ENCODE measurements at regions not wholly inside any gene's neighbourhood (a gene's known extent, or its start where the extent isn't known, plus 50 kb on each side); places are given as distances from the start of the nearest gene placed in this dataset.
"Not testable (repeated sequence)": the region's sequence is repeated elsewhere in the genome, so short reads cannot be mapped to it uniquely, and the experiment has no call there.

- DNase-seq, result no peak
Observed at GRCh38 chr7:91571601-91572000, 307.4 kb downstream of the FZD1 start.

DNA sequence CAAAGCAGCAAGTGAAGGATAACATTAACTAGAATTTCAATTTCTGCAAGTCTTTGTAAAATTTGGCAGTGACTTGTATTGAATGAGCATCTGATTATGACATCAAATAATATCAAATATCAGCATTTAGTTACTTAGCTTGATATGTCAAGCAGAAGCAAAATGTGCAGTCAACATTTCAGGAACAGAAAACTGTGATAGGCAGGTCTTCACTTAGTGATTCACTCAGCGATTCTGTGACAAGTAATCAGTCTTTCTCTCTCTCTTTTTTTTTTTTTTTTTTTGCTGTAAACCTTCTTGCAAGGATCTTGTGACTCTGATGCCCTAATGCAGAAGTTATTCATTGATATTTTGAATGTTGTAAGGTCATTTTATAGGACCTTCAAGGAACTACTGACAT is 307.1 kb downstream of the MTERF1 start:
- no peak for DNase-seq

- DNase-seq, result not testable (repeated sequence)
Observed at GRCh38 chr7:91576459-91576858, 304.0 kb downstream of the MTERF1 start.

DNA sequence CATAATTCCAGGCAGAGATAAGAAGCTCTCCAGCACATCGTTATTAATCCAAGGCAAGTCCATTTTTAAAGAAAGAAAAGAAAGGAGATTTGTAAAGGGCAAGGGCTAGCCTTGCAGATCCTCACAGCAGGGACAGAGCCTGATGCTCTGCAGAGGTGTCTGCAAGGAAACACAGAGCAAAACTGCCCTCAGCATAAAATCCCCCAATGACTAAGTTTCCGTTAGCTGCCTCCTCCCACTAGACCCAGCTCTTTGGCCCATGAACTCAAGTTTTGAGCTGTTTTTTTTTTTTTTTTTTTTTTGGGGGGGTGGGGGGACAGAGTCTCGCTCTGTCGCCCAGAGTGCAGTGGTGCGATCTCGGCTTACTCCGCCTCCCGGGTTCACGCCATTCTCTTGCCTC is 300.7 kb downstream of the MTERF1 start:
- DNase-seq, result no peak

DNA sequence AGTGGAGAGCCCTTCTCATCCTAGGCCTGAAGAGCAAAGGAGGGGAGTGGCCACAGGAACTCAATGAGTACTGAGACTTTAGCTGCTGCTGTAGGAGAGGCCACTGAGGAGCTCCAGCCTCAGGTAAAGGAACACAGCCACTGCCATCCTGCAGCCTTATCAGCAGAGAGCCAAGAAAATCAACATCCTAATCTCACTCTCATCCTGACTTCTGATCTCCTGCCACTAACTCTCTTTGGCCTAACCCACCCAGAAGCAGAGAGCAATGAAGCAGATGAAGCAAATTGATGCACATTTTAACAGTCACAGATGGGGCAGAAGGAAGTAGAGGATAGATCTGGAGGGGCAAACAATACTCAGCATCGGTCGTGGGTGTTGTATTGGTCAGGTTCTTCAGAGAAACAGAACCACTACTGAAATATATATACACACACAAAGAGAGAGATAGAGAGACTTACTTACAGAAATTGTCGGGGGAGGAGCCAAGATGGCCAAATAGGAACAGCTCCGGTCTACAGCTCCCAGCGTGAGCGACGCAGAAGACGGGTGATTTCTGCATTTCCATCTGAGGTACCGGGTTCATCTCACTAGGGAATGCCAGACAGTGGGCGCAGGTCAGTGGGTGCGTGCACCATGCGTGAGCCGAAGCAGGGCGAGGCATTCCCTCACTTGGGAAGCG is 297.6 kb downstream of the MTERF1 start:
- DNase-seq, result no peak

DNA sequence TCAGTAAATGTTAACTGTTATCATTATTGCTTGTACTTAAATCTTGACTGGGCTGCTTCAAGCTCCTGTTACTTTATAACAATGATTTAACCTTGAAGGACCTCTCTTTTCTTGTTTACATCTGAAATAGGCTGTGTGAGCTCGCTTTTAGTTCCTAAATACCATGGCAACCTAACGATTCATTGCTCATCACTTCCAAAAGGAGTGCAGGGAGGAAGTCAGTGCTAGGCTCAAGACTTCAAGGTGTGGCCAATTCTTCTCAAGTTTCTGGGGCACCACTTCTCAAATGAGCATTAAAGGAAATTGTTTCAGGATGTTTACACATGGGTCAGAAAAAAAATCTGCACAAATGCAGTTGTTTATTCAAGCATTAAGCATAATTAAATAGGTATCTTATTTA is 284.2 kb downstream of the MTERF1 start:
- DNase-seq, result no peak

GRCh38 chr7:91598791-91599190 is 281.7 kb downstream of the MTERF1 start:
- no peak for DNase-seq

DNA sequence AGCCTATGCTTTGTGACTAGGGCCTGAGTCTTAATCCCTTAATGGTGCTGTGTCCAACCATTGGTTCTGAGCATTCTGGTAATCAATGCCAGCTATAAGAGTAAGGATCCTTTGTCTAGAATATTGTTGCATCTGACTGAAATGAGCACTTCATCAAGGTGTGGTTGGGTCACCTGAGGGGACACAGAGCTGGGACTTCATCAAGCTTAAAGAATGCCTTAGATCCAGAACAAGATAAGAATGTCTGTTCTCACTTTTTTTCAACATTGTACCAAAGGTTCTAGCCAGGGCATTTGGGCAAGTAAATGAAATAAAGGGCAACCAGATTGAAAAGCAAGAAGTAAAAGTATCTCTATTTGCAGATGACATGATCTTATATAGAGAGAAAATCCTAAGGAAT is 280.4 kb downstream of the MTERF1 start:
- no peak for DNase-seq

- no peak for DNase-seq
Observed at GRCh38 chr7:91603707-91604106, 276.8 kb downstream of the MTERF1 start.

DNA sequence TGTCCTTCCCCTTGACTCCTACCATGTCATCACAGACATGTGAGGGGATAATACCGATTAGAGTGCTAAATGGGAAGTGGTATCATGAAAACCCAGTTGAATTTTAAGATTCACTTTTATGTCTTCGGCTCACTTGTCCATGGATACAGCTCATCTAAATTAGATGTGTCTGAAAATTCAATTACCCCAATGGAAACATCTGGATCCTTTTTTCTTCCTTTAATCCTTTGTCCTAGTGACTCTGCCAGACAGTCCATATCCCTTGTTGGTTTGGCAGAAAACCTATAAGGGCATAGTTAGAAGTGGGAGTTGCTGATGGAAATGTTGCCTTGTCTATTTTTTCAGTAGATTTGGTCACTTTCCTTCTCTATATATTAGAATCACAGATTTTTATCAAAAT is 271.9 kb downstream of the MTERF1 start:
- DNase-seq, result no peak

DNA sequence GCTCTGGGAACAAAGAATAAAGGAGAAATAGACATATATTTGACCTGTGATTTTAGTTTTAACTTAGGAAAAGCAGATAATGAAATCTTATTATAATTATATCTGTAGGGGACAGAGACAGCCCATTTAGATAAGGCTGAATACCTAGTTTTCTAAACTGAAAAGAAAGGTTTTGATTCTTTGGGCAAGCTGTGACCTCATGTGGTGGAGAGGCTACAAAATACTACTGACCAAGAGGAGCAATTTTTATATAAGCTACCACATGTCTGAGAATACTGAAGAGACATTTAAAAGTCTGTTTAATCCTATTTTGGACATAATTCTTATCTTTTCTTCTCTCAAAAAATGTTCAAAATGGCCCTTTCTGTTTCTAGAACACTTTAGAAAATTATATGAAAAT is 271.0 kb downstream of the MTERF1 start:
- DNase-seq, result no peak

DNA sequence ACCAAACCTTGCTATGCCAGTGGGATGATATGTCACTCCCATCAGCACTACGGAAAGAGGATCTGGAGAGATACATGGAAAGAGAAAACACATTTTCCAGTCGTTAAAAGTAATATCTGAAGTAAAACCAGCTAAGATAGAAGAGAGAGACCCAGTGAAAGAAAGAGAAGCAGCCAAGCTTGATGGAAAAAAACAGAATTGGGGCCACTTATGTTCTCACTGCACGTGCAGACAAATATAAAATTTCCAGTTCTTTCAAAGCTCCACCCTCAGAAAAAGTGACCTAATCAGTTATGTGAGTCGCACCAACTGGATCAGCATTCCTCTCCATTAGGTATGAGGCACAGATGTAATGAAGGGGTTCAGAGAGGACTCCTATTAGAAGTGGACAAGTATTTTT is 266.1 kb downstream of the MTERF1 start:
- no peak for DNase-seq

GRCh38 chr7:91618776-91619765 is 261.4 kb downstream of the MTERF1 start:
- DNase-seq, result no peak

GRCh38 chr7:91620827-91621226 is 259.7 kb downstream of the MTERF1 start:
- no peak for DNase-seq

DNA sequence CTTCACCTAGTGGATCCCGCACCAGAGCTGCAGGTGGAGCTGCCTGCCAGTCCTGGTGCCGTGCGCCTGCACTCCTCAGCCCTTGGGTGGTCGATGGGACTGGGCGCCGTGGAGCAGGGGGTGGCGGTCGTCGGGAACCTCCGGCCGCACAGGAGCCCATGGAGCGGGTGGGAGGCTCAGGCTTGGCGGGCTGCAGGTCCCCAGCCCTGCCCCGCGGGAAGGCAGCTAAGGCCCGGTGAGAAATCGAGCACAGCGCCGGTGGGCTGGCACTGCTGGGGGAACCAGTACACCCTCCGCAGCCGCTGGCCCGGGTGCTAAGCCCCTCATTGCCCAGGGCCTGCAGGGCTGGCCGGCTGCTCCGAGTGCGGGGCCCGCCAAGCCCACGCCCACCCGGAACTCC is 253.2 kb downstream of the MTERF1 start:
- not testable (repeated sequence) for DNase-seq

DNA sequence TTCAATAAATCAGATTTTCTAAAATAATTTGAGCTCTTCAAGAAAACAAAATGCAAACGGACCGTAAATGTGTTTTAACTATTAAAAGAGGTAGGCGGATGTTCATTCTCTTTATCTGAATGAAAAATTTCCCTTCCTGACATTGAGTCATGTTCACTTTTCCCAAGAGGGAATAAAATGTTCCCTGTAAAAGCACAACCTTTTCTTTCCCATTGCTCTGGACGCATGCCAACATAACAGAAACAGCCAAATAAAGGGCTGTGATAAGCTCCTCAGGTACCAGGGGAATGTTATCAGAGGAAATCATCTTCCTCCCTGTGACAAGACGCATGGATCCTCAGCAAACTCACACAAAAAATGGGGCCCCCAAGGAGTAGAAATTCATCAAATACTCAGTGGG is 251.8 kb downstream of the MTERF1 start:
- no peak for DNase-seq

GRCh38 chr7:91630581-91631380 is 249.7 kb downstream of the MTERF1 start:
- DNase-seq, result no peak

- DNase-seq, result no peak
Observed at GRCh38 chr7:91632234-91632940, 248.1 kb downstream of the MTERF1 start.

DNA sequence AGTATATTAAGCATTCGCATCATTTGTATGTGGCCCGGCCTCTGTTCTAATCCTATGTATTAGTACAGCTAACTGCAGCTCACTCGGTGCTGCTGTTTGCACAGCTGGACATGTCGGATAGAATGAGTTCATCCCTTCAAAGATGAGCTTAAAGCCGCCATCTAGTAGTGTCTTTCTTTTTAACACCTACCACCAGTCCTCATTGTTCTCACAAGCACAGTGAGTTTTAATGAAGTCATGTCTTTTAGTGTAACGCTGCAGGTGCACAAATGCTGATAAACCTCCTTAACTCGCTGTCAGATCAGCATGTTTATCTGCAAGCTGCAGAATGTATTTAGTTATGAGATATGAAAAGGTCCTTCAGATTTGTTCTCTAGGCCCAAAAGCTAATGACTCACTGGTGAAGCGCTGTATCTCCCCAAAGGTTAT is 247.5 kb downstream of the MTERF1 start:
- DNase-seq, result no peak

DNA sequence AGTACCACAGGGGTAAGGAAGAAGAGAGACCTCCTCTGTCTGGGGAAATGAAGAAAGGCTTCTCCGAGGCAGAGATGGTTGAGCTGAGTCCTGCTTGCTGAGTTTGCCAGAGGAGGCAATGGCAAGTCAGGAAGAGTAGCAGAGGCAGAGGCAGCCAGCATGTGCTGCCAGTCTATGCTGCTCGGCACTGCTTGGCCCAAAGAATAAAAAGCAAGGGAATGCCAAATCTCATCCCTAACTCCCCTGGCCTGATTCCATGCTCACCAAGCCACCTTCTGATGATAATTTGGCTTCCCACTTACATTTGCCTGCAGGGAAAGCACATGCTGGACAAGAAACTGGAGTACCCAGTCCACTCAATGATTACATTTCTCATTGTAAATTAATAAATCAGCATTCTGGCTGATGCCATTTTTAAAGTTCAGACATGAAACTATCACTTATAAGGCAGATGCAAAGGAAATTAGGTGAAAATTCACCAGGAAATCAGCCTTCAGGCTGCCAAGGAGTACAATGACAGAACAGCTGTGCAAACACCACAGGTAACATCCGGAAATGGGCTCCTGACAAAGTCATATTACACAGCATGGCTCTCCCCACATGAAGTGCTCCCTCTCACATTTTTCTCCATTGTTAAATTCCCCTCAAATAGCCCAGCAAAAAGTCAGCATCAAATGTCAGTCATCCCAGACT is 245.9 kb downstream of the MTERF1 start:
- DNase-seq, result no peak

GRCh38 chr7:91636129-91636724 is 244.3 kb downstream of the MTERF1 start:
- peak in 1 of 2 experiments; percentile 20 for DNase-seq

GRCh38 chr7:91636728-91637127 is 243.8 kb downstream of the MTERF1 start:
- DNase-seq, result no peak
